Activated CD4-positive, alpha-beta T cell treated with anti-CD3 and anti-CD28 coated beads, Interleukin-2, amount 10 ng/mL, durations not matched to agents 24 days and 14 days (primary cell): ENCODE measurements at regions not wholly inside any gene's neighbourhood (a gene's known extent, or its start where the extent isn't known, plus 50 kb on each side); places are given as distances from the start of the nearest gene placed in this dataset.
"Not testable (repeated sequence)": the region's sequence is repeated elsewhere in the genome, so short reads cannot be mapped to it uniquely, and the experiment has no call there.

ENCODE experiments used
- DNase-seq: peaks from one replicate; pipeline ENCODE4 v3.0.0; 2022
- H3K27ac Mint-ChIP-seq: one replicate; pipeline ENCODE4 v1.8.0; 2022; ENCODE audit warnings: mild to moderate bottlenecking, mixed read lengths
- H3K27me3 Mint-ChIP-seq: one replicate; pipeline ENCODE4 v1.8.0; 2022; ENCODE audit warnings: mixed read lengths
- H3K36me3 Mint-ChIP-seq: one replicate; pipeline ENCODE4 v1.8.0; 2022; ENCODE audit warnings: low read depth, mild to moderate bottlenecking, mixed read lengths
- H3K4me1 Mint-ChIP-seq: one replicate; pipeline ENCODE4 v1.8.0; 2021; ENCODE audit warnings: mixed read lengths
- H3K4me3 Mint-ChIP-seq: one replicate; pipeline ENCODE4 v1.8.0; 2022; ENCODE audit warnings: mild to moderate bottlenecking, moderate library complexity, mixed read lengths
- H3K9me3 Mint-ChIP-seq: one replicate; pipeline ENCODE4 v1.8.0; 2021; ENCODE audit warnings: mixed read lengths
- intact Hi-C: fragments of 100-400 bp; cut with micrococcal nuclease; formaldehyde crosslinking; loops from one replicate; pipeline ENCODE4 v1.15.1; 2023

DNA sequence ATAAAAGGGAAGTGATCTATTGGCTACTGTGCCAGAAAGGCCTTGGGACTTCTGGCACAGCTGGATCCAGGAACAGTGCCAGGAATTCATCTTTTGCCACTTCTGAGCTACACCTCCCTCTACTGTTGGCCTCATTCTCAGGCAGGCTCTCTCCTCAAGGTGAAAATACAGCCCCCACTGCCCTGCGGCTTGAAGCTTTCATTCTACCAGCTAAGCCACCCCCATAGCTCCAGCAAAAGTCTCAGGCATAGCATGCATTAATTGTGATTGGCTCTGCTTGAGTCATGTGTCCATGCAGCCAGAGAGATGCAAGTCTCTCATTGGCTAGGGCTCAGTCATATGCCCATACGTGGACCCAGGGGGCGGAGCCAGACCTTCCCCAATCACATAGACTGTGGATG is 142.4 kb downstream of the TPRA1 start:
- no peak for DNase-seq
- no peaks in the 10 kb centered on the region for H3K36me3 Mint-ChIP-seq
- H3K9me3 Mint-ChIP-seq: no peaks in the 10 kb centered on the region
- no peak overlapping the region for H3K4me3 Mint-ChIP-seq
- no peaks in the 10 kb centered on the region for H3K4me1 Mint-ChIP-seq
- intact Hi-C loops: no loop called here
- H3K27me3 Mint-ChIP-seq: peaks cover 5% of the 10 kb centered on the region
- H3K27ac Mint-ChIP-seq: no peak overlapping the region

DNA sequence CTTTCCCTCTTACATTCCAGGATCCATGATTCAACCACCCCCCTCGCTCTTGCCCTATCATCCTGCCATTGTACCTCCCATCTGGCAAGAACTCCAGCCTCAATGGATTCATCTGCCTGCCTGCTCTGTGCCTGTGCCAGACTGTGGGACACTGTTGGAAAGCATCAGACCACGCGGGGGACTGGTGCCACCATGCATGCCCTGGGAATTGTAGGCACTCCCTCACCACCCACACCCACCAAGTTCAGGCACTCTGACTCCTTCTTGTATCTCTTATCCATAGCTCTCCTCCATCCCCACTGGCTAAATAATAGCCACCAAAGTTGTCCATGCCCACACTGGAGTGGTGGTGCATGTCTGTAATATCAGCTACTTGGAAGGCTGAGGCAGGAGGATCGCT is 143.8 kb downstream of the TPRA1 start:
- H3K27me3 Mint-ChIP-seq: peaks cover 1% of the 10 kb centered on the region
- no peak for DNase-seq
- H3K27ac Mint-ChIP-seq: no peak overlapping the region
- H3K4me1 Mint-ChIP-seq: no peaks in the 10 kb centered on the region
- intact Hi-C loops: no loop called here
- no peaks in the 10 kb centered on the region for H3K9me3 Mint-ChIP-seq
- no peaks in the 10 kb centered on the region for H3K36me3 Mint-ChIP-seq
- H3K4me3 Mint-ChIP-seq: no peak overlapping the region

DNA sequence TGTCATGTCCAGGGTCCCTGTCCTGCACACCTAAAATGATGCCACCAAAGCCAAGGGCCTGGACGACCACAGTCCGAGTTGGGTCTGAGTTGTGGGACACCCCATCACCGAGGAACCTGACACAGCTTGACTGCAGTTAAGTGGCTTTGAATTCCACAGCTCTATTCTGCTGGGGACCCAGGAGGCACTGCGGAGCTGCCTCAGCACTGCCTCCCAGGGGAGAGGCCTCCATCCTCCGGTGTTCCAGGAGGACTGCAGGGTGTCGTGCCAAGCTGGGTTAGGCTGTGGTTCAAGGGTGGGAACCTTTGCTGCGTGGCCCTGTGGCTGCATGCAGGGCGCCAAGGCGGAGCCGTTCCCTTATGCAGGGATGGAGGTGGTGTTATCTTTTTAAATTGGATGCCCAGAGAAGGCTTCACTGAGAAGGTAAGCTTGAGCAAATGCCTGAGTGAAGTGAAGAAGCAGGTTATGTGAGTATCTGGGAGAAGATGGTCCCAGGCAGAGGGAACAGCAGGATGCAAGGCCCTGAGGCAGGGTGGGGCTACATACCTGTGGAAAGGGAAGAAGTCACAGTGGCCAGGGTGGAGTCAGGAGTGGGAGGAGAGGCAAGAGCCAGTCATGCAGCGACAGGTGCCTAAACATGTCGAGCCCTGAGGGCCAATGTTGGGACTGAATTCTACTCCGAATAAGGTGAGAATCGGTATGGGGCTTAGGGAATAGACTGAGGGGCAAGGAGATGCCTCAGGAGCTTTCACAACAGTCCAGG is 144.8 kb downstream of the TPRA1 start:
- Mint-ChIP-seq H3K4me1 (no peaks in the 10 kb centered on the region), H3K27ac (no peak overlapping the region), H3K9me3 (no peaks in the 10 kb centered on the region), H3K4me3 (no peak overlapping the region), H3K36me3 (no peaks in the 10 kb centered on the region), H3K27me3 (no peaks in the 10 kb centered on the region)
- DNase-seq: no peak
- intact Hi-C loops: no loop called here

DNA sequence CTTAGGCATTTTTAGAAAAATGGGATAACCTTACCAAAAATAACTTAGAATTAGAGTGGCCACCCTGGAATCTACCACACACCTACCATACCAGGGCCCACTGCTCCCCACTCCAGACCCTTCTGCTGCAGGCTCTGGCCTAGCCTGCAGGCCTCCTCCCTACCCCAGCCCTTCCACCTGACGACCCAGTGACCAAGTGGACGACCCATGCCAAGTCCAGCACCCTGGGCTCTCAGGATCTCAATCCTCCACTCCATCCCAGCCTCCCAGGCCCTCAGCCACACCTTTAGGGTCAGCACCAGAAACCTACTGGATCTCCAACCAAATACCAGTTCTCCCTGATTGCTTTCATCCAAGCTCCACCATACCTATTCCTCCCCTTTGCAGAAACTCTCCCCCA is 145.8 kb downstream of the TPRA1 start:
- Mint-ChIP-seq H3K4me1 (no peaks in the 10 kb centered on the region), H3K27ac (no peak overlapping the region), H3K4me3 (no peak overlapping the region), H3K36me3 (no peaks in the 10 kb centered on the region), H3K27me3 (no peaks in the 10 kb centered on the region), H3K9me3 (no peaks in the 10 kb centered on the region)
- intact Hi-C loops: no loop called here
- no peak for DNase-seq

DNA sequence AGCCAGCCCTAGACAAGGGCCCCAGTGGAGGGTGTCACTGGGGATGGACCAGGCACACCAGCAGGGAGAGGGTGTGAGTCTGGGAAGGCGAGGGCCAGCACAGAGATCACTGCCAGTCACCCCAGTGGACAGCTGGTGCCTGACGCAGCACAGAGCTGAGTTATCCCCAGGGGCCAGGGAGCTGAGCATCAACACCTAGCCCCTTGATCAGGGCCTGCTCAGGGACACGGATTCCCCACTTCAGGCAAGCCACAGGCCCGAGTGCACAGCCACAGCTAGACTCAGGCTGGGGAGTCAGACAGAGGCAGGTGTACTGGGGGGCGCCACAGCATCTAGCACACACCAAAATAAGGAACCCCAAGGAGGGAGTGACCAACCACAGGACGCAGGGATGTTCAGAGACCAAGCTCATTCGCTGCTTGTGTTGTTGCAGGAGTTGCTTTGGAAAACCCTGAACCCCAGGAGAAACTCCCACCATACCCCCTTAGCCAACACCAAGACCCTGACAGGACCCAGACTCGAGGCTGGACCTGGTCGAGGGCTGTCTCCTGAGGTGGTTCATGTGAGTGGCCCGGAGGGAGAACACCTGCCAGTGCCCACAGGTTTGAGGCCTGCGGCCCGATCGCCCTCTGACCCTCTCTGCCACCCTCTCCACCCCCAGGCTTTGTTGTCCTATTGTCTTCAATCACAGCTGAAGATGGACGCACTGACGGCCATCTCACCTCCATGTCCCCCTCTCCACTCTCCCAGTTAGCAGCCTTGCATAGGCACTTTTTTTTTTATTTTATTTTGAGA is 146.8 kb downstream of the TPRA1 start:
- no peaks in the 10 kb centered on the region for H3K4me1 Mint-ChIP-seq
- H3K27ac Mint-ChIP-seq: no peak overlapping the region
- no peaks in the 10 kb centered on the region for H3K9me3 Mint-ChIP-seq
- DNase-seq: no peak
- intact Hi-C loops: no loop called here
- no peaks in the 10 kb centered on the region for H3K27me3 Mint-ChIP-seq
- H3K36me3 Mint-ChIP-seq: no peaks in the 10 kb centered on the region
- no peak overlapping the region for H3K4me3 Mint-ChIP-seq

DNA sequence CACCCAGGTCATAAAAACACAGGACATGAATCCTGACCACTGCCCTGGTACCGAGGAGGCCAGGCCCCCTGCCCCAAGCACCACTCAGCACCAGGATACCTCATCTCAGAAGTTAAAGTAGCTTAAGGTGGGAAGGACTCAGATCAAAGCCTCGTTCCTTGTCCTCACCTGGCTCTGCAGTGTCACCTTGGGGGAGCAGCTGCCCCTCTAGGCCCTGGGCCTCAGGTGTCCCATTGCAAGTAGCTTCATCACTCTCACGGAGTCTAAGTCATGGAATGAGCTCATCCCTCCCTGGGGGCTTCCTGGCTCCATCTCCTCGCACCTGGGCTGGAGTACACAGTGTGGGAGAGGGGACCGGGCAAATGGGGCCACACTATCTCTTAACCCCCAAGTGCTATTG is 148.0 kb downstream of the TPRA1 start:
- no peak for DNase-seq
- no peaks in the 10 kb centered on the region for H3K36me3 Mint-ChIP-seq
- H3K27ac Mint-ChIP-seq: no peak overlapping the region
- H3K4me1 Mint-ChIP-seq: no peaks in the 10 kb centered on the region
- intact Hi-C loops: no loop called here
- H3K9me3 Mint-ChIP-seq: no peaks in the 10 kb centered on the region
- no peak overlapping the region for H3K4me3 Mint-ChIP-seq
- no peaks in the 10 kb centered on the region for H3K27me3 Mint-ChIP-seq

DNA sequence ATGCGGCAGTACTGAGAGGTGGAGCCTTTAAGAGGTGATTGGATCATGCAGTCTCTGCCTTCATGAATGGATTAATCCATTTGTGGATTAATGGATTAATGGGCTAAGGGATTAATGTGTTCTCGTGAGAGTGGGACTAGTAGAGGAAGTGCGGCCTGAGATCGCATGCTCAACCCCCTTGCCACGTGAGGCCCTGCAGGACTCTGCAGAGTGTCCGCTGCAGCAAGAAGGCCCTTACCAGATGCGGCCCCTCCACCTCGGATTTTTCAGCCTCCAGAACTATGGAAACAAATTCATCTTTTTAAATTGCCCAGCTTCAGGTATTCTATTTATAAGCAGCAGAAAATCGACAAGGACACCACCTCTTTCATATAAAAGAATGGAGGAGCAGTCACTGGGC is 148.8 kb downstream of the TPRA1 start:
- intact Hi-C loops: no loop called here
- H3K36me3 Mint-ChIP-seq: no peaks in the 10 kb centered on the region
- no peak for DNase-seq
- H3K4me1 Mint-ChIP-seq: no peaks in the 10 kb centered on the region
- H3K4me3 Mint-ChIP-seq: no peak overlapping the region
- H3K9me3 Mint-ChIP-seq: no peaks in the 10 kb centered on the region
- no peak overlapping the region for H3K27ac Mint-ChIP-seq
- H3K27me3 Mint-ChIP-seq: no peaks in the 10 kb centered on the region

DNA sequence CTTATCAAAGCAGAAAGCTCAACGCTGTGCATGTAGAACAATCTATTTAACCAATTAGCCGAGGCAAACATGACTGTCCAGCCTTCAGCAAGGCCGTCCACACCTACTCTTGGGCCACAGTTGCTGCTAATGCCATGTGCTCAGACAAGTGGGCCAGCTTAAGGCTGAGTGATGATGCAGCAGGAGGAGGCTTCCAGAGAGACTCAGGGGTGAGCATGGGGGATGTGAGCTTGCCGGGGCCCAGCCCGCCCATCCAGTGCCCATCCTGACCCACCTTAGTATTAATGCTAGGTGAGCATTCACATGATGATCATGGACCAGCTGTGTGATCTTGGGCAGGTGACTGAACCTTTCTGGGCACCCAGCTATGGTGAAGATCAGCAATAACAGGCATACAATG is 150.1 kb downstream of the TPRA1 start:
- Mint-ChIP-seq H3K27me3 (peaks cover 3% of the 10 kb centered on the region), H3K4me3 (no peak overlapping the region), H3K9me3 (no peaks in the 10 kb centered on the region), H3K27ac (no peak overlapping the region), H3K4me1 (no peaks in the 10 kb centered on the region), H3K36me3 (no peaks in the 10 kb centered on the region)
- no peak for DNase-seq
- intact Hi-C loops: no loop called here

DNA sequence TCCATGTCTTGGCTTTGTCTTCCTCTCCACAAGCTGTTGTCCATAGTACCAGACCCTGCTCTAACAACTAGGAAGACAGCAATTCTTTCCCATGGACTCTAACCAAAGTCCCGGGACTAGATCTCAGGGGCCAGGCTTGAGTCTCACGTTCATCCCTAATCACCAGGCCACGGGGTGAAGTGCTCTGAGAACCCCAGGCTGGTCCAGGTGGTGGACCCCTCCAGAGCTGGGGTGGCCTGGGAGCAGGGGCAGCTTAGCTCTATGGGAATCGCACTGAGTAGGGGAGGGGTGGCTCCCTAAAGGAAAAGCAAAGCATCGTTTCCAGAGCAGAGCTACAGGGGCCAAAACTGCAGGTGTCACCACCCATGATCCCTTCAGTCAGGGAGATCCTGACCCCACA is 150.9 kb downstream of the TPRA1 start:
- peaks cover 3% of the 10 kb centered on the region for H3K27me3 Mint-ChIP-seq
- no peaks in the 10 kb centered on the region for H3K36me3 Mint-ChIP-seq

DNA sequence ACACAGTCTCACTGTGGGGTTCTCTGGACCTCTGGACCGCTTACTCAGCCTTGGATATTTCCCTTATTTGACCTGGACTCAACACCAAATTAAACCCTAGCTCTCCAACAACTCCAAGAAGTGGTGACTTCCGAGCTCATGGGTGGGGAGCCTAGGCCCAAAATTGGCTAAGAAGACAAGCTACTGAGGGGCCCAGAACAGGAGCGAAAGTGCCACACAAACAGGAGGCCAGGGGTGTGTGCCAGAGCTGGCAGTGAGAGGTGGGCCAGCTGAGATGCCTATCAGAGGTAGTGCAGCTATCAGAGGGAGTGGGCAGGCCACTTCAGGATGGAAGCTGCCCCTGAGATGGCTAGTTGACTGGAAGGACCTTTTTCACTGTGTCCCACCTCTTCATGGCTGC is 151.1 kb upstream of the PRR20G start:
- peaks cover 3% of the 10 kb centered on the region for H3K27me3 Mint-ChIP-seq
- no peak overlapping the region for H3K27ac Mint-ChIP-seq
- intact Hi-C loops: no loop called here
- no peak overlapping the region for H3K4me3 Mint-ChIP-seq
- DNase-seq: no peak
- no peaks in the 10 kb centered on the region for H3K36me3 Mint-ChIP-seq
- no peaks in the 10 kb centered on the region for H3K4me1 Mint-ChIP-seq
- H3K9me3 Mint-ChIP-seq: no peaks in the 10 kb centered on the region

More for the DNA sequence above, 150.9 kb downstream of the TPRA1 start:
- DNase-seq: no peak
- Mint-ChIP-seq H3K9me3 (no peaks in the 10 kb centered on the region), H3K4me1 (no peaks in the 10 kb centered on the region), H3K4me3 (no peak overlapping the region), H3K27ac (no peak overlapping the region)
- intact Hi-C loops: no loop called here

DNA sequence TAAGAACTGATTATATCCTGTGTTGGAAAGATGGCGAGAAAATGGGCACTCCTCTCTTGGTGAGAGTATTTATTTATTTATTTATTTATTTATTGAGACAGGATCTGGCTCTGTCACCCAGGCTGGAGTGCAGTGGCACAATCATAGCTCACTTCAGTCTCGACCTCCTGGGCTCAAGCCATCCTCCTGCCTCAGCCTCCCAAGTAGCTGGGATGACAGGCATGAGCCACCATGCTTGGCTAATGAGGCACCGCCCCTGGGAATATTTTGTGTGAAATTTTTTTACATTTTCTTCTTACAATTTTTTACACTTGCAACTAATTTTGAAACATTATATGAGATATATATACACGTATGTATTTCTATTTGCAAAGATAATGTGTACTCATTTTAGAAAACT is 150.5 kb upstream of the PRR20G start:
- peaks cover 3% of the 10 kb centered on the region for H3K27me3 Mint-ChIP-seq
- no peak overlapping the region for H3K4me3 Mint-ChIP-seq
- no peaks in the 10 kb centered on the region for H3K4me1 Mint-ChIP-seq
- no peaks in the 10 kb centered on the region for H3K9me3 Mint-ChIP-seq
- intact Hi-C loops: no loop called here
- no peaks in the 10 kb centered on the region for H3K36me3 Mint-ChIP-seq
- H3K27ac Mint-ChIP-seq: no peak overlapping the region
- DNase-seq: no peak

DNA sequence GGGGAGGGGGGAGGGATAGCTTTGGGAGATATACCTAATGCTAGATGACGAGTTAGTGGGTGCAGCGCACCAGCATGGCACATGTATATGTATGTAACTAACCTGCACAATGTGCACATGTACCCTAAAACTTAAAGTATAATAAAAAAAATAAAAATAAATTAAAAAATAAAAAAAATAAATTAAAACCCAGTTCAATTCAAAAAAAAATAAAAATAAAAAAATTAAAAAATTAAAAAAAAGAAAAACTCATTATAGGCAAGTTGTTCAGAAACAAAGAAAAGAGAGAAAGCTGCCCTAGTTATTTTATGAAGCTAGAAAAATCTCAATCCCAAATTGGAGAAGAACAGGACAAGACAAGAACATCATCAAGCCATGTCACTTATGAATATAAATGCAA is 147.5 kb upstream of the PRR20G start:
- not testable (repeated sequence) for H3K27ac Mint-ChIP-seq, H3K9me3 Mint-ChIP-seq, H3K27me3 Mint-ChIP-seq

DNA sequence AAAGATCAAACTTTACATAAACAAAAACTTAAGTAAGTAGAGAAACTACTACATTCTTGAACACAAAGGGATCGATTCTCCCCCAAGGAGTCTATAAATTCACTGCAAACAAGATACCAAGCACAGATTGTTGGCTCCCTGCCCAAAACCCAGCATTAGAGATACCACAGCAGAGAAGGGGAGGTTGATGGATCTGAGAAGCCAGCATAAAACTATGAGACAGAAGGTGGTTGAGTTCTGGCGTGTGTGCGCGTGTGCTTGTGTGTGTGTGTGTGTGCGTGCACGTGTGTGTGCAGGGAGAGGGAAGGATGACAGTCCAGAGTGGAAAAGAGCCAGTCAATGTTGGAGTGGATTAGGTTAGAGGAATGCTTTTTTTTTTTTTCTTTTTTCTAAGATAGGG is 143.2 kb upstream of the PRR20G start:
- H3K27me3 Mint-ChIP-seq: peaks cover 11% of the 10 kb centered on the region
- H3K4me3 Mint-ChIP-seq: no peak overlapping the region
- no peak for DNase-seq
- no peaks in the 10 kb centered on the region for H3K36me3 Mint-ChIP-seq
- H3K9me3 Mint-ChIP-seq: no peaks in the 10 kb centered on the region
- H3K4me1 Mint-ChIP-seq: no peaks in the 10 kb centered on the region
- intact Hi-C loops: no loop called here
- no peak overlapping the region for H3K27ac Mint-ChIP-seq

More for the DNA sequence above, 147.5 kb upstream of the PRR20G start:
- H3K4me1 Mint-ChIP-seq, intact Hi-C loops, H3K36me3 Mint-ChIP-seq, DNase-seq, H3K4me3 Mint-ChIP-seq: not testable (repeated sequence)

DNA sequence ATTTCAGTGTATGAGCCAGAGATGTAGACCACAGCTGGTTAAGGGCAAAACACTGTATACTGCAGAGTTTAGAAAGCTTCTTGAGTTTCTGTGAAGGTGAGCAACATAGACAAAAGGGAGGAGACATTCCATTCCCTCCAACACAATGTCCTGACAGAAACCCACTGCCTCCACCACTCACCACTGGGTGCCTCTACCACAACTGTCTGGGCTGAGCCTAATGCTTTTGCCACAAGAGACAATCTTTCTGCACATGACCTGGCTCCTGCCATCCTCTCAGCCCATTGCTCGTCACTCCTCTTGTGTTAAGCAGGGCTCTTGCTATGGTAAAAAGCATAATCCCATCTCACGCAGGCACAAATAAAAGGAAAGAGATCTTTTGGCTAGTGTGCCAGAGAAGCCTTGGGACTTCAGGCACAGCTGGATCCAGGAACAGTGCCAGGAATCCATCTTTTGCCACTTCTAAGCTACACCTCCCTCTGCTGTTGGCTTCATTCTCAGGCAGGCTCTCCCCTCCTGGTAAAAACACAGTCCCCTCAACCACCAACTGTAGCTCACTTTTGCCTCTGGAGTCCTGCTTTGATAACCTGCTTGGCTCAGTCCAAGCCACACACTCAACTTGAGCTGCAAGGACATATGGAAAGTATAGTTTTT is 140.6 kb upstream of the PRR20G start:
- no peak overlapping the region for H3K4me3 Mint-ChIP-seq

More for the DNA sequence above, 140.6 kb upstream of the PRR20G start:
- intact Hi-C loops: no loop called here
- Mint-ChIP-seq H3K27me3 (peaks cover 14% of the 10 kb centered on the region), H3K27ac (no peak overlapping the region), H3K9me3 (no peaks in the 10 kb centered on the region), H3K36me3 (no peaks in the 10 kb centered on the region), H3K4me1 (no peaks in the 10 kb centered on the region)
- DNase-seq: no peak
